Liver (tissue), 3 donors: ENCODE measurements at regions not wholly inside any gene's neighbourhood (a gene's known extent, or its start where the extent isn't known, plus 50 kb on each side); places are given as distances from the start of the nearest gene placed in this dataset.

Source experiments
- FOXA1 ChIP-seq: IDR thresholded peaks from 2 replicates; pipeline ENCODE4 v1.6.1; 2016; ENCODE audit warnings: antibody characterized with exemption
- GABPA ChIP-seq, 2 donors: IDR thresholded peaks in 1 of 2; conservative IDR thresholded peaks in 1 of 2; 2 replicates each; pipeline ENCODE4 v1.6.1; 2016; ENCODE audit warnings: antibody characterized with exemption in 2 of 2, mild to moderate bottlenecking in 1 of 2, moderate library complexity in 1 of 2
- NR2F2 ChIP-seq: IDR thresholded peaks from 2 replicates; pipeline ENCODE4 v1.6.1; 2016; ENCODE audit warnings: antibody characterized with exemption
- RAD21 ChIP-seq, 2 donors: IDR thresholded peaks; 2 replicates each; pipeline ENCODE4 v1.6.1; 2016; ENCODE audit warnings: antibody characterized with exemption in 2 of 2, mild to moderate bottlenecking in 2 of 2
- REST ChIP-seq: IDR thresholded peaks from 2 replicates; pipeline ENCODE4 v1.6.1; 2016; ENCODE audit warnings: antibody characterized with exemption, mild to moderate bottlenecking
- SP1 ChIP-seq: IDR thresholded peaks from 2 replicates; pipeline ENCODE4 v1.6.1; 2018; ENCODE audit warnings: antibody characterized with exemption, mild to moderate bottlenecking
- TAF1 ChIP-seq: conservative IDR thresholded peaks from 2 replicates; pipeline ENCODE4 v1.6.1; 2016; ENCODE audit warnings: antibody characterized with exemption, mild to moderate bottlenecking
- YY1 ChIP-seq: IDR thresholded peaks from 2 replicates; pipeline ENCODE4 v1.6.1; 2016; ENCODE audit warnings: antibody characterized with exemption, mild to moderate bottlenecking
- TF ChIP-seq, protein P1 (sequence below): fragments of 150-350 bp; IDR thresholded peaks from 2 replicates; pipeline ENCODE4 v1.5.1; 2017; ENCODE audit warnings: improper control_type of control experiment, low read depth, low read length; ENCODE audit not compliant: missing input control
- TF ChIP-seq, protein P2 (sequence below): IDR thresholded peaks from 2 replicates; pipeline ENCODE4 v1.6.1; 2016; ENCODE audit warnings: antibody characterized with exemption
- donor health status: healthy.
- donor health status: healthy.

GRCh38 chr14:54221432-54221803 lies 175.4 kb upstream of the CDKN3 start:
- TF ChIP-seq, protein P1, sequence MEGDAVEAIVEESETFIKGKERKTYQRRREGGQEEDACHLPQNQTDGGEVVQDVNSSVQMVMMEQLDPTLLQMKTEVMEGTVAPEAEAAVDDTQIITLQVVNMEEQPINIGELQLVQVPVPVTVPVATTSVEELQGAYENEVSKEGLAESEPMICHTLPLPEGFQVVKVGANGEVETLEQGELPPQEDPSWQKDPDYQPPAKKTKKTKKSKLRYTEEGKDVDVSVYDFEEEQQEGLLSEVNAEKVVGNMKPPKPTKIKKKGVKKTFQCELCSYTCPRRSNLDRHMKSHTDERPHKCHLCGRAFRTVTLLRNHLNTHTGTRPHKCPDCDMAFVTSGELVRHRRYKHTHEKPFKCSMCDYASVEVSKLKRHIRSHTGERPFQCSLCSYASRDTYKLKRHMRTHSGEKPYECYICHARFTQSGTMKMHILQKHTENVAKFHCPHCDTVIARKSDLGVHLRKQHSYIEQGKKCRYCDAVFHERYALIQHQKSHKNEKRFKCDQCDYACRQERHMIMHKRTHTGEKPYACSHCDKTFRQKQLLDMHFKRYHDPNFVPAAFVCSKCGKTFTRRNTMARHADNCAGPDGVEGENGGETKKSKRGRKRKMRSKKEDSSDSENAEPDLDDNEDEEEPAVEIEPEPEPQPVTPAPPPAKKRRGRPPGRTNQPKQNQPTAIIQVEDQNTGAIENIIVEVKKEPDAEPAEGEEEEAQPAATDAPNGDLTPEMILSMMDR = no peak
- TF ChIP-seq TAF1 (no peak), REST (no peak), GABPA (IDR thresholded peaks at IDR 0.05 in 1 of 2, conservative IDR thresholded peaks at IDR 0.05 in 1 of 2) (no peak), YY1 (no peak), NR2F2 (no peak), SP1 (no peak), RAD21 (IDR thresholded peaks at IDR 0.05) (no peak), FOXA1 (no peak)
- TF ChIP-seq, protein P2, sequence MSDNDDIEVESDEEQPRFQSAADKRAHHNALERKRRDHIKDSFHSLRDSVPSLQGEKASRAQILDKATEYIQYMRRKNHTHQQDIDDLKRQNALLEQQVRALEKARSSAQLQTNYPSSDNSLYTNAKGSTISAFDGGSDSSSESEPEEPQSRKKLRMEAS = no peak
